Esophagus squamous epithelium (tissue), 4 donors: ENCODE measurements at regions not wholly inside any gene's neighbourhood (a gene's known extent, or its start where the extent isn't known, plus 50 kb on each side); places are given as distances from the start of the nearest gene placed in this dataset.

ENCODE experiments used
- POLR2A ChIP-seq, 4 donors: fragments of 450-650 bp; IDR thresholded peaks; one replicate each; pipeline ENCODE4 v1.6.1; 2017; ENCODE audit warnings: antibody characterized with exemption in 4 of 4, mild to moderate bottlenecking in 4 of 4, moderate library complexity in 3 of 4
- TF ChIP-seq, protein P1 (sequence below), 6 experiments: fragments of 450-650 bp in 4 of 6; fragments of 200-600 bp in 2 of 6; sonication (generic) in 2 of 6; IDR thresholded peaks; one replicate each; pipeline ENCODE4 v1.5.1; 2016 to 2019; ENCODE audit warnings: antibody characterized with exemption in 6 of 6, mild to moderate bottlenecking in 4 of 6, moderate library complexity in 4 of 6

GRCh38 chr10:104556831-104557230 is 84.3 kb upstream of the SORCS3 start:
- no peak for TF ChIP-seq POLR2A (IDR thresholded peaks at IDR 0.05)
- TF ChIP-seq, protein P1, sequence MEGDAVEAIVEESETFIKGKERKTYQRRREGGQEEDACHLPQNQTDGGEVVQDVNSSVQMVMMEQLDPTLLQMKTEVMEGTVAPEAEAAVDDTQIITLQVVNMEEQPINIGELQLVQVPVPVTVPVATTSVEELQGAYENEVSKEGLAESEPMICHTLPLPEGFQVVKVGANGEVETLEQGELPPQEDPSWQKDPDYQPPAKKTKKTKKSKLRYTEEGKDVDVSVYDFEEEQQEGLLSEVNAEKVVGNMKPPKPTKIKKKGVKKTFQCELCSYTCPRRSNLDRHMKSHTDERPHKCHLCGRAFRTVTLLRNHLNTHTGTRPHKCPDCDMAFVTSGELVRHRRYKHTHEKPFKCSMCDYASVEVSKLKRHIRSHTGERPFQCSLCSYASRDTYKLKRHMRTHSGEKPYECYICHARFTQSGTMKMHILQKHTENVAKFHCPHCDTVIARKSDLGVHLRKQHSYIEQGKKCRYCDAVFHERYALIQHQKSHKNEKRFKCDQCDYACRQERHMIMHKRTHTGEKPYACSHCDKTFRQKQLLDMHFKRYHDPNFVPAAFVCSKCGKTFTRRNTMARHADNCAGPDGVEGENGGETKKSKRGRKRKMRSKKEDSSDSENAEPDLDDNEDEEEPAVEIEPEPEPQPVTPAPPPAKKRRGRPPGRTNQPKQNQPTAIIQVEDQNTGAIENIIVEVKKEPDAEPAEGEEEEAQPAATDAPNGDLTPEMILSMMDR (IDR thresholded peaks at IDR 0.05): no peak
